A549 (cell line): ENCODE measurements at regions not wholly inside any gene's neighbourhood (a gene's known extent, or its start where the extent isn't known, plus 50 kb on each side); places are given as distances from the start of the nearest gene placed in this dataset.

ENCODE experiments used
- ATAC-seq, 2 experiments: fragments of 200-7000 bp in 1 of 2; fragments of >200 bp in 1 of 2; cut with Nextera tagmentation in 1 of 2; cut with Tn5 transposase in 1 of 2; 3 replicates each; pipeline versions ENCODE4 v1.8.0 to v1.9.1; 2018 to 2020; ENCODE audit warnings: mild to moderate bottlenecking in 1 of 2, moderate library complexity in 1 of 2
- CTCF ChIA-PET: fragments of 300-600 bp; sonication (Branson Sonifier 250); formaldehyde crosslinking; extraction: SDS; loops from one replicate; lab custom pipeline; 2021; ENCODE audit warnings: antibody characterized with exemption, inconsistent platforms; lab: Yijun Ruan, JAX
- POLR2A ChIA-PET: fragments of 350-600 bp; formaldehyde crosslinking; extraction: SDS; loops from one replicate; lab custom pipeline; 2021; ENCODE audit warnings: antibody characterized with exemption, inconsistent platforms; lab: Yijun Ruan, JAX
- DNase-seq, 2 experiments: peaks; one replicate each; pipeline versions ENCODE4 v3.0.0 to v3.0.0-alpha.2; 2011 to 2016; ENCODE audit warnings: low read depth in 1 of 2, low spot score in 1 of 2
- FAIRE-seq: peaks from 2 replicates; lab custom pipeline; 2011; peaks lifted over from hg19 to GRCh38; lab: Jason Lieb, UNC
- H3K27ac ChIP-seq, 2 experiments: fragments of >200 bp; sonication (Bioruptor Twin); formaldehyde crosslinking; 3 replicates each; pipeline ENCODE4 v1.5.1; 2016 to 2017
- H3K4me1 ChIP-seq: fragments of >200 bp; sonication (Bioruptor Twin); formaldehyde crosslinking; 3 replicates; pipeline ENCODE4 v1.6.1; 2016
- H3K4me2 ChIP-seq: fragments of >200 bp; sonication (Bioruptor Twin); formaldehyde crosslinking; 3 replicates; pipeline ENCODE4 v1.6.1; 2016
- H3K4me3 ChIP-seq: fragments of >200 bp; sonication (Bioruptor Twin); formaldehyde crosslinking; 3 replicates; pipeline ENCODE4 v1.5.1; 2016
- H3K9me3 ChIP-seq: fragments of >200 bp; sonication (Bioruptor Twin); formaldehyde crosslinking; 3 replicates; pipeline ENCODE4 v1.6.1; 2016
- BCL3 ChIP-seq: fragments of >200 bp; sonication (Bioruptor Twin); formaldehyde crosslinking; IDR thresholded peaks from 3 replicates; pipeline ENCODE4 v1.6.1; 2016
- CHD2 ChIP-seq: fragments of 150-350 bp; IDR thresholded peaks from 2 replicates; pipeline ENCODE4 v1.6.1; 2014; ENCODE audit warnings: low read length; ENCODE audit not compliant: partially characterized antibody
- EHMT2 ChIP-seq: fragments of 200-600 bp; sonication (generic); IDR thresholded peaks from 2 replicates; pipeline ENCODE4 v1.6.1; 2016; ENCODE audit warnings: antibody characterized with exemption, low read depth, mild to moderate bottlenecking, moderate library complexity
- FOSL2 ChIP-seq, 2 experiments: fragments of 450-650 bp in 1 of 2; fragments of >200 bp in 1 of 2; sonication (Bioruptor Twin) in 1 of 2; formaldehyde crosslinking; IDR thresholded peaks; 2 replicates each; pipeline versions ENCODE4 v1.5.0 to v1.6.1; 2016 to 2020; ENCODE audit warnings: mild to moderate bottlenecking in 1 of 2, moderate library complexity in 1 of 2
- FOXS1 ChIP-seq: fragments of 250-450 bp; sonication (Bioruptor Pico); IDR thresholded peaks from 2 replicates; pipeline ENCODE4 v1.5.0; 2020; ENCODE audit warnings: mild to moderate bottlenecking, moderate library complexity
- HES2 ChIP-seq: fragments of >200 bp; sonication (Bioruptor Twin); formaldehyde crosslinking; IDR thresholded peaks from 2 replicates; pipeline ENCODE4 v1.6.1; 2016
- HEYL ChIP-seq: fragments of 250-450 bp; sonication (Bioruptor Pico); IDR thresholded peaks from 2 replicates; pipeline ENCODE4 v1.8.0; 2021; ENCODE audit warnings: mild to moderate bottlenecking, moderate library complexity
- HOXB13 ChIP-seq: fragments of 250-450 bp; sonication (Bioruptor Pico); IDR thresholded peaks from 2 replicates; pipeline ENCODE4 v1.5.0; 2020; ENCODE audit warnings: low read depth, mild to moderate bottlenecking, moderate library complexity
- HOXB5 ChIP-seq: fragments of 250-450 bp; sonication (Bioruptor Pico); IDR thresholded peaks from 2 replicates; pipeline ENCODE4 v1.5.0; 2020; ENCODE audit warnings: mild to moderate bottlenecking, moderate library complexity
- JUN ChIP-seq, 2 experiments: fragments of >200 bp; sonication (Bioruptor Twin); formaldehyde crosslinking; IDR thresholded peaks; 2 replicates in 1 of 2; 3 replicates in 1 of 2; pipeline ENCODE4 v1.6.1; 2016 to 2017
- JUNB ChIP-seq: fragments of >200 bp; sonication (Bioruptor Twin); formaldehyde crosslinking; IDR thresholded peaks from 2 replicates; pipeline ENCODE4 v1.6.1; 2016
- KDM1A ChIP-seq: fragments of 200-600 bp; sonication (generic); IDR thresholded peaks from 2 replicates; pipeline ENCODE4 v1.6.1; 2016; ENCODE audit warnings: low read depth, mild to moderate bottlenecking
- NR3C1 ChIP-seq: fragments of >200 bp; sonication (Bioruptor Twin); formaldehyde crosslinking; IDR thresholded peaks from 3 replicates; pipeline ENCODE4 v1.6.1; 2017
- PBX3 ChIP-seq: IDR thresholded peaks from 2 replicates; pipeline ENCODE4 v1.6.1; 2012
- POLR2AphosphoS2 ChIP-seq: conservative IDR thresholded peaks from 2 replicates; pipeline ENCODE4 v1.6.1; 2012; ENCODE audit warnings: low read length, improper control_type of control experiment, inconsistent platforms
- RFX5 ChIP-seq: fragments of 450-650 bp; IDR thresholded peaks from 2 replicates; pipeline ENCODE4 v1.7.1; 2014; ENCODE audit warnings: antibody characterized with exemption, mild to moderate bottlenecking, moderate library complexity
- SMC3 ChIP-seq: fragments of >200 bp; sonication (Bioruptor Twin); formaldehyde crosslinking; IDR thresholded peaks from 3 replicates; pipeline ENCODE4 v1.6.1; 2018; ENCODE audit warnings: inconsistent platforms
- SREBF2 ChIP-seq: fragments of 450-650 bp; IDR thresholded peaks from 2 replicates; pipeline ENCODE4 v1.6.1; 2014; ENCODE audit warnings: mild to moderate bottlenecking, moderate library complexity
- ZFP36 ChIP-seq: fragments of 450-650 bp; IDR thresholded peaks from 2 replicates; pipeline ENCODE4 v1.6.1; 2014; ENCODE audit warnings: borderline replicate concordance; ENCODE audit not compliant: partially characterized antibody
- WGBS: methylation state at CpG from one replicate; pipeline ENCODE4 v1.1.6; 2017; ENCODE audit errors: missing lambda C conversion rate; 5-methylcytosine and 5-hydroxymethylcytosine counted together
- TF ChIP-seq, protein P1 (sequence below): fragments of 200-600 bp; sonication (generic); IDR thresholded peaks from 2 replicates; pipeline ENCODE4 v1.6.1; 2016; ENCODE audit warnings: antibody characterized with exemption, mild to moderate bottlenecking, moderate library complexity
- TF ChIP-seq, protein P2 (sequence below): fragments of 450-650 bp; IDR thresholded peaks from 2 replicates; pipeline ENCODE4 v1.6.1; 2014; ENCODE audit warnings: antibody characterized with exemption
- TF ChIP-seq, protein P3 (sequence below): fragments of 250-450 bp; sonication (Bioruptor Pico); IDR thresholded peaks from 2 replicates; pipeline ENCODE4 v1.5.0; 2020; ENCODE audit warnings: low read depth, mild to moderate bottlenecking, moderate library complexity

DNA sequence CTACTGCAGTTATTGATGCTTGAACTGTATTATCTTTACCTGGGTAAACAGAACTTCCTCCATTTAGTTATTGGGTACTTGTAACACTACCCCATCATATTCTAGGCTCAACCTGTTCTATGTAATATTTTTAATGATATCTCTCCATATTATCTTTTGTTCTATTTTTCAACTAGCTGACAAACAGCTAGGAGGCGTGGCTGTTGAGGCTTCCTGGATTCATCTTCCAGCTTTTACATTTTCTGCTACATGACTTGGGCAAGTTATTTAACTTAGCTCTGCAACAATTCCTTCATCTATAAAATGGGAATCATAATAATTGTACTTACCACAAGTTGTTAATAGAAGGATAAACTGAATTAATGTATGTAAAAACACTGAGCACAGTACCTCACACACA, 349.3 kb downstream of the PTTG2 start:
- no peak overlapping the region; the same call in 2 of the 3 replicates for H3K4me2 ChIP-seq
- no peak overlapping the region for H3K4me3 ChIP-seq
- ChIA-PET CTCF (interaction anchor here (1.0 to 2.5 kb wide), 2 partner anchors 10 to 366 kb away, joined by 3 to 10 read pairs; no protein-coding TSS in a partner anchor), POLR2A (no interaction called here)
- ATAC-seq = no peak
- no peak overlapping the region; a peak in 1 of 6 replicates for H3K27ac ChIP-seq
- no peak for TF ChIP-seq JUNB
- H3K4me1 ChIP-seq = peaks cover 20% of the 10 kb centered on the region
- WGBS = 88% methylated on average over 1 of the region's 1 CpG
- no peaks in the 10 kb centered on the region for H3K9me3 ChIP-seq
- FAIRE-seq = no peak
- no peak for DNase-seq

DNA sequence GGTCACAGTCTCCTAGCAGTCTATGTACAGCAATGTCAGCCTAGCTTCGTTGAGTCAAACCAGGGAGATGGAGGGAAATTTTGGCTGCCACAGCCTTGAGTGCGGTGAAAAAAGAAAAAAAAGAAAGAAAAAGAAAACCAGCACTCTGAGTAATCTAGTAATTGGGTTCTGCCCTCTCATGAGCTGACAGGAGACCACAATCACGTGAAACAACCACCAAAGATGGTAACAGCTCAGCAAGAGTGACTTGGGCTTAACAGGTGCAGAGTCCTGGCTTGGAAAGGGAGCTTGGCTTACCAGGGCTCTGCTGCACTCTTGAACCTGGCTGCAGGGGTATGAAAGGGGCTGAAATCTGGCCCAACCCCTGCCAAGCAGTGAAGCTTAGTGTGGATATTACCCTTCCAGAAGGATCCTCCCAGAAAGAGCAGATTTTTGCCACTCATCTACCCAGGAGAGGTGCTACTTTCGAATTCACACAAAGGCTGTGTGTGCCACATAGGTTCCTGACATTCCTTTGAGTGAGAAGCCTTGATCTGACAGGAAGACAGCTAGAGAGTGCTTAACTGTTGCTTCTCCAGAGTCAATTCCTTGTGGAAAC, 350.3 kb downstream of the PTTG2 start:
- CTCF ChIA-PET = interaction anchor here (0.5 to 2.5 kb wide), 4 partner anchors 9 to 365 kb away, joined by 3 to 10 read pairs (median 6); no protein-coding TSS in a partner anchor
- Histone ChIP-seq H3K4me3 (no peak overlapping the region), H3K27ac (no peak overlapping the region), H3K9me3 (no peaks in the 10 kb centered on the region), H3K4me2 (no peak overlapping the region), H3K4me1 (peaks cover 24% of the 10 kb centered on the region)
- WGBS = 58% methylated on average over 4 of the region's 4 CpGs
- no peak for ATAC-seq
- TF ChIP-seq HOXB5 (no peak), KDM1A (no peak), PBX3 (no peak), NR3C1 (no peak), RFX5 (no peak), POLR2AphosphoS2 (no peak), SREBF2 (no peak), HEYL (no peak), JUNB (no peak), HES2 (no peak)
- TF ChIP-seq, protein P1, sequence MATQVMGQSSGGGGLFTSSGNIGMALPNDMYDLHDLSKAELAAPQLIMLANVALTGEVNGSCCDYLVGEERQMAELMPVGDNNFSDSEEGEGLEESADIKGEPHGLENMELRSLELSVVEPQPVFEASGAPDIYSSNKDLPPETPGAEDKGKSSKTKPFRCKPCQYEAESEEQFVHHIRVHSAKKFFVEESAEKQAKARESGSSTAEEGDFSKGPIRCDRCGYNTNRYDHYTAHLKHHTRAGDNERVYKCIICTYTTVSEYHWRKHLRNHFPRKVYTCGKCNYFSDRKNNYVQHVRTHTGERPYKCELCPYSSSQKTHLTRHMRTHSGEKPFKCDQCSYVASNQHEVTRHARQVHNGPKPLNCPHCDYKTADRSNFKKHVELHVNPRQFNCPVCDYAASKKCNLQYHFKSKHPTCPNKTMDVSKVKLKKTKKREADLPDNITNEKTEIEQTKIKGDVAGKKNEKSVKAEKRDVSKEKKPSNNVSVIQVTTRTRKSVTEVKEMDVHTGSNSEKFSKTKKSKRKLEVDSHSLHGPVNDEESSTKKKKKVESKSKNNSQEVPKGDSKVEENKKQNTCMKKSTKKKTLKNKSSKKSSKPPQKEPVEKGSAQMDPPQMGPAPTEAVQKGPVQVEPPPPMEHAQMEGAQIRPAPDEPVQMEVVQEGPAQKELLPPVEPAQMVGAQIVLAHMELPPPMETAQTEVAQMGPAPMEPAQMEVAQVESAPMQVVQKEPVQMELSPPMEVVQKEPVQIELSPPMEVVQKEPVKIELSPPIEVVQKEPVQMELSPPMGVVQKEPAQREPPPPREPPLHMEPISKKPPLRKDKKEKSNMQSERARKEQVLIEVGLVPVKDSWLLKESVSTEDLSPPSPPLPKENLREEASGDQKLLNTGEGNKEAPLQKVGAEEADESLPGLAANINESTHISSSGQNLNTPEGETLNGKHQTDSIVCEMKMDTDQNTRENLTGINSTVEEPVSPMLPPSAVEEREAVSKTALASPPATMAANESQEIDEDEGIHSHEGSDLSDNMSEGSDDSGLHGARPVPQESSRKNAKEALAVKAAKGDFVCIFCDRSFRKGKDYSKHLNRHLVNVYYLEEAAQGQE = no peak
- no peak for DNase-seq
- POLR2A ChIA-PET = no interaction called here
- FAIRE-seq = no peak

GRCh38 chr4:38311495-38312126, 351.4 kb downstream of the PTTG2 start:
- Histone ChIP-seq H3K4me1 (peaks cover 24% of the 10 kb centered on the region), H3K27ac (no peak overlapping the region), H3K4me2 (no peak overlapping the region), H3K4me3 (no peak overlapping the region), H3K9me3 (no peaks in the 10 kb centered on the region)
- FAIRE-seq = no peak
- ATAC-seq = no peak
- CTCF ChIA-PET = interaction anchor here (1.2 to 2.5 kb wide), 2 partner anchors 8 to 132 kb away, joined by 5 to 10 read pairs; no protein-coding TSS in a partner anchor
- POLR2A ChIA-PET = no interaction called here
- DNase-seq = no peak
- 84% methylated on average over 8 of the region's 8 CpGs for WGBS
- TF ChIP-seq HEYL (no peak), SMC3 (no peak), FOXS1 (CRISPR knock-in tag) (no peak), BCL3 (no peak), JUN (IDR thresholded peaks at IDR 0.05) (no peak), EHMT2 (no peak), HOXB13 (CRISPR knock-in tag) (no peak), FOSL2 (IDR thresholded peaks at IDR 0.05) (no peak), FOSL2 (CRISPR knock-in tag; IDR thresholded peaks at IDR 0.05) (no peak), RFX5 (no peak), NR3C1 (no peak), ZFP36 (no peak), JUNB (no peak), CHD2 (no peak)
- TF ChIP-seq, protein P2, sequence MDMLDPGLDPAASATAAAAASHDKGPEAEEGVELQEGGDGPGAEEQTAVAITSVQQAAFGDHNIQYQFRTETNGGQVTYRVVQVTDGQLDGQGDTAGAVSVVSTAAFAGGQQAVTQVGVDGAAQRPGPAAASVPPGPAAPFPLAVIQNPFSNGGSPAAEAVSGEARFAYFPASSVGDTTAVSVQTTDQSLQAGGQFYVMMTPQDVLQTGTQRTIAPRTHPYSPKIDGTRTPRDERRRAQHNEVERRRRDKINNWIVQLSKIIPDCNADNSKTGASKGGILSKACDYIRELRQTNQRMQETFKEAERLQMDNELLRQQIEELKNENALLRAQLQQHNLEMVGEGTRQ = no peak
- TF ChIP-seq, protein P3, sequence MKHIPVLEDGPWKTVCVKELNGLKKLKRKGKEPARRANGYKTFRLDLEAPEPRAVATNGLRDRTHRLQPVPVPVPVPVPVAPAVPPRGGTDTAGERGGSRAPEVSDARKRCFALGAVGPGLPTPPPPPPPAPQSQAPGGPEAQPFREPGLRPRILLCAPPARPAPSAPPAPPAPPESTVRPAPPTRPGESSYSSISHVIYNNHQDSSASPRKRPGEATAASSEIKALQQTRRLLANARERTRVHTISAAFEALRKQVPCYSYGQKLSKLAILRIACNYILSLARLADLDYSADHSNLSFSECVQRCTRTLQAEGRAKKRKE (CRISPR knock-in tag) = no peak
